GM12892 (cell line): ENCODE measurements at regions not wholly inside any gene's neighbourhood (a gene's known extent, or its start where the extent isn't known, plus 50 kb on each side); places are given as distances from the start of the nearest gene placed in this dataset.

Experiments used
- POLR2A ChIP-seq: IDR thresholded peaks from 2 replicates; pipeline ENCODE4 v1.6.1; 2011; ENCODE audit warnings: low read depth, low read length, control low read depth
- POLR2AphosphoS5 ChIP-seq: IDR thresholded peaks from 2 replicates; pipeline ENCODE4 v1.6.1; 2011; ENCODE audit warnings: low read depth, low read length, control low read depth
- TAF1 ChIP-seq: IDR thresholded peaks from 2 replicates; pipeline ENCODE4 v1.6.1; 2011; ENCODE audit warnings: low read depth, mild to moderate bottlenecking, control low read depth, low read length, borderline replicate concordance

DNA sequence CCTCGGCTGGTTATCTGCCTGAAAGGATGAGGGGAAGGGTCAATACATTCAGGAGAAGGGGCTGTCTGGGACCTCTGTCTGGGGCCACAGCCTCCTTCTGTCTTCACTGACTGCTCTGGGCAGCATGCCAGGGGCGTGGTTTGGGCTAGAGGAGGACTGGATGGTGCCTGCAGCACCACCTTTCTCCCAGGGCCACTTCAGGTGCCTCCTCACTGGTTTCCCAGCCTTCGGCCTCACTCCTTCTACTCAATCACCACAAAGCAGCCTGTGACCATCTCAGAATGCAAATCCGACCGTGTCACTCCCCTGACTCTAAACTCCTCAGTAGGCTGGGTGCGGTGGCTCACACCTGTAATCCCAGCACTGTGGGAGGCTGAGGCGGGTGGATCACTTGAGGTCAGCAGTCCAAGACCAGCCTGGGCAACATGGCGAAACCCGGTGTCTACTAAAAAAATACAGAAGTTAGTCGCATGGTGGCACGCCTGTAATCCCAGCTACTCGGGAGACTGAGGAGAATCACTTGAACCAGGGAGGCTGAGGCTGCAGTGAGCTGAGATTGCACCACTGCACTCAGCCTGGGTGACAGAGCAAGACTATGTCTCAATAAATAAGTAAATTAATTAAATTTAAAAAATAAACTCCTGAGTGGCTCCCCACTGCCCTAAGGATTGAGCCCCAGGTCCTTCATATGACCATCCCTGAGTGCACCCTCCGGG lies 50.1 kb upstream of the ECE1 start:
- TF ChIP-seq POLR2AphosphoS5, result no peak
- TF ChIP-seq TAF1, result no peak
- no peak for TF ChIP-seq POLR2A
